Ovary (tissue), 3 donors: ENCODE measurements at regions not wholly inside any gene's neighbourhood (a gene's known extent, or its start where the extent isn't known, plus 50 kb on each side); places are given as distances from the start of the nearest gene placed in this dataset.

Experiments
- CTCF ChIP-seq, 3 donors: fragments of 450-650 bp in 2 of 3; fragments of 200-600 bp in 1 of 3; IDR thresholded peaks; one replicate each; pipeline versions ENCODE4 v1.5.1 to v1.8.0; 2016 to 2022; ENCODE audit warnings: antibody characterized with exemption in 3 of 3, mild to moderate bottlenecking in 1 of 3
- EP300 ChIP-seq: sonication (generic); formaldehyde crosslinking; IDR thresholded peaks from one replicate; pipeline ENCODE4 v1.6.1; 2017; ENCODE audit warnings: antibody characterized with exemption
- POLR2A ChIP-seq: fragments of 450-650 bp; IDR thresholded peaks from one replicate; pipeline ENCODE4 v1.6.1; 2017; ENCODE audit warnings: antibody characterized with exemption, mild to moderate bottlenecking, moderate library complexity
- donor health status: DM: no; HTN: no; CAD: no.

- TF ChIP-seq CTCF (IDR thresholded peaks at IDR 0.05) (no peak), EP300 (no peak), POLR2A (no peak)
Observed at GRCh38 chr7:85673876-85674275, 487.0 kb upstream of the SEMA3D start.
